GM12878 (cell line): ENCODE measurements at regions not wholly inside any gene's neighbourhood (a gene's known extent, or its start where the extent isn't known, plus 50 kb on each side); places are given as distances from the start of the nearest gene placed in this dataset.

Experiments used
- ATAC-seq: fragments of 200-7000 bp; cut with Tn5 transposase; 3 replicates; pipeline ENCODE4 v1.9.1; 2020; ENCODE audit warnings: mild to moderate bottlenecking, moderate library complexity
- BruUV-seq: library from RNA; stranded (reverse); fragments of 400-500 nt; replicated peaks from 2 replicates; lab custom pipeline; 2021; lab: Mats Ljungman, UMichigan
- CTCF ChIA-PET: fragments of 300-600 bp; sonication (Branson Sonifier 250); formaldehyde crosslinking; extraction: SDS; loops from one replicate; lab custom pipeline; 2021; ENCODE audit warnings: inconsistent platforms; lab: Yijun Ruan, JAX
- POLR2A ChIA-PET: fragments of 350-600 bp; formaldehyde crosslinking; extraction: SDS; loops from one replicate; lab custom pipeline; 2021; ENCODE audit warnings: inconsistent platforms; lab: Charles Lee
- RAD21 ChIA-PET: fragments of 300-600 bp; sonication (Branson Sonifier 250); formaldehyde crosslinking; loops from one replicate; lab custom pipeline; 2023; ENCODE audit warnings: antibody characterized with exemption; ENCODE audit not compliant: unreplicated experiment; lab: Charles Lee
- SMC1A ChIA-PET: fragments of 300-600 bp; sonication (Branson Sonifier 250); formaldehyde crosslinking; loops from one replicate; lab custom pipeline; 2023; ENCODE audit not compliant: unreplicated experiment, uncharacterized antibody; lab: Charles Lee
- DNase-seq: peaks from one replicate; pipeline ENCODE4 v3.0.0-alpha.2; 2011; ENCODE audit warnings: low read depth, low spot score
- FAIRE-seq: peaks from 3 replicates; lab custom pipeline; 2011; peaks lifted over from hg19 to GRCh38; lab: Jason Lieb, UNC
- H2AFZ ChIP-seq: 2 replicates; pipeline ENCODE4 v1.6.0; 2011; ENCODE audit warnings: low read depth, low read length, control low read depth; ENCODE audit not compliant: control insufficient read depth
- H3K27ac ChIP-seq: 2 replicates; pipeline ENCODE4 v1.5.1; 2011; ENCODE audit warnings: control low read depth; ENCODE audit not compliant: control insufficient read depth, insufficient read depth
- H3K27me3 ChIP-seq, 2 experiments: replicated peaks in 1 of 2; 2 replicates each; pipeline versions ENCODE4 v1.6.0 to v1.6.1; 2011; ENCODE audit warnings: low read length in 1 of 2; ENCODE audit not compliant: control insufficient read depth in 2 of 2, insufficient read depth in 2 of 2
- H3K36me3 ChIP-seq, 2 experiments: 2 replicates each; pipeline ENCODE4 v1.5.1; 2011; ENCODE audit warnings: low read length in 1 of 2; ENCODE audit not compliant: control insufficient read depth in 2 of 2, insufficient read depth in 2 of 2
- H3K4me1 ChIP-seq: 2 replicates; pipeline ENCODE4 v1.6.1; 2011; ENCODE audit warnings: mild to moderate bottlenecking, low read length, moderate library complexity, mixed read lengths; ENCODE audit not compliant: control insufficient read depth, insufficient read depth
- H3K4me2 ChIP-seq: 2 replicates; pipeline ENCODE4 v1.6.0; 2011; ENCODE audit warnings: control low read depth; ENCODE audit not compliant: control insufficient read depth, insufficient read depth
- H3K4me3 ChIP-seq: fragments of 200-600 bp; sonication (generic); 2 replicates; pipeline ENCODE4 v1.5.1; 2016
- H3K79me2 ChIP-seq: 2 replicates; pipeline ENCODE4 v1.6.0; 2011; ENCODE audit warnings: low read length; ENCODE audit not compliant: control insufficient read depth, insufficient read depth
- H3K9ac ChIP-seq: 2 replicates; pipeline ENCODE4 v1.8.0; 2011; ENCODE audit warnings: low read length, control low read depth, mixed read lengths; ENCODE audit not compliant: control insufficient read depth, insufficient read depth
- H3K9me3 ChIP-seq: replicated peaks from 3 replicates; pipeline ENCODE4 v1.5.1; 2011; ENCODE audit warnings: mild to moderate bottlenecking, low read length; ENCODE audit not compliant: control insufficient read depth, insufficient read depth
- H4K20me1 ChIP-seq: 2 replicates; pipeline ENCODE4 v1.6.0; 2011; ENCODE audit not compliant: control insufficient read depth, insufficient read depth
- CBFB ChIP-seq: IDR thresholded peaks from 2 replicates; pipeline ENCODE4 v1.6.1; 2016; ENCODE audit warnings: antibody characterized with exemption, low read depth
- CBX5 ChIP-seq: sonication (generic); IDR thresholded peaks from 2 replicates; pipeline ENCODE4 v1.6.1; 2016; ENCODE audit warnings: low read depth, moderate library complexity, mild to moderate bottlenecking, inconsistent platforms
- CHD2 ChIP-seq: IDR thresholded peaks from 2 replicates; pipeline ENCODE4 v1.6.1; 2011; ENCODE audit warnings: low read depth, low read length, improper control_type of control experiment, borderline replicate concordance
- DPF2 ChIP-seq: fragments of 450-650 bp; IDR thresholded peaks from 2 replicates; pipeline ENCODE4 v1.6.1; 2017; ENCODE audit warnings: mild to moderate bottlenecking
- EGR1 ChIP-seq, 2 experiments: IDR thresholded peaks; 1 replicate in 1 of 2; 2 replicates in 1 of 2; pipeline ENCODE4 v1.6.1; 2011 to 2012; ENCODE audit warnings: low read depth in 2 of 2, low read length in 2 of 2, borderline replicate concordance in 1 of 2, mild to moderate bottlenecking in 1 of 2, moderate library complexity in 1 of 2
- HDGF ChIP-seq: fragments of 450-650 bp; IDR thresholded peaks from 2 replicates; pipeline ENCODE4 v1.6.1; 2016; ENCODE audit warnings: antibody characterized with exemption
- IKZF1 ChIP-seq: fragments of 450-650 bp; conservative IDR thresholded peaks from 2 replicates; pipeline ENCODE4 v1.6.1; 2017; ENCODE audit warnings: antibody characterized with exemption, mild to moderate bottlenecking
- MTA2 ChIP-seq: fragments of 450-650 bp; IDR thresholded peaks from 2 replicates; pipeline ENCODE4 v1.6.1; 2016; ENCODE audit warnings: low read depth, mild to moderate bottlenecking, moderate library complexity
- NFYA ChIP-seq: IDR thresholded peaks from 2 replicates; pipeline ENCODE4 v1.6.1; 2011; ENCODE audit warnings: low read depth, mild to moderate bottlenecking, low read length, improper control_type of control experiment, borderline replicate concordance
- PML ChIP-seq: IDR thresholded peaks from 2 replicates; pipeline ENCODE4 v1.6.1; 2012; ENCODE audit warnings: low read length, inconsistent platforms
- RAD51 ChIP-seq: fragments of 450-650 bp; IDR thresholded peaks from 2 replicates; pipeline ENCODE4 v1.6.1; 2016; ENCODE audit warnings: moderate library complexity, mild to moderate bottlenecking, inconsistent platforms
- SIN3A ChIP-seq: IDR thresholded peaks from 2 replicates; pipeline ENCODE4 v1.6.1; 2012; ENCODE audit warnings: low read depth, low read length, improper control_type of control experiment
- SMAD1 ChIP-seq: fragments of 450-650 bp; IDR thresholded peaks from 2 replicates; pipeline ENCODE4 v1.6.1; 2018; ENCODE audit warnings: mild to moderate bottlenecking, low read depth; ENCODE audit not compliant: partially characterized antibody
- TCF7 ChIP-seq: IDR thresholded peaks from 2 replicates; pipeline ENCODE4 v1.6.1; 2014; ENCODE audit warnings: antibody characterized with exemption, borderline replicate concordance
- YY1 ChIP-seq: IDR thresholded peaks from 2 replicates; pipeline ENCODE4 v1.6.1; 2011; ENCODE audit warnings: low read depth, mild to moderate bottlenecking, low read length
- ZNF217 ChIP-seq: fragments of 450-650 bp; IDR thresholded peaks from 2 replicates; pipeline ENCODE4 v1.6.1; 2017; ENCODE audit warnings: antibody characterized with exemption, mild to moderate bottlenecking
- WGBS: methylation state at CpG from one replicate; pipeline ENCODE4 v1.1.6; 2016; ENCODE audit warnings: low lambda C conversion rate; ENCODE audit not compliant: insufficient replicate concordance, insufficient coverage; ENCODE audit errors: missing lambda C conversion rate; 5-methylcytosine and 5-hydroxymethylcytosine counted together
- in situ Hi-C: fragments of 300-500 bp; cut with MboI; formaldehyde crosslinking; loops from 9 replicates; pipeline ENCODE4 v1.14.3; 2018; ENCODE audit warnings: mixed read lengths
- intact Hi-C: fragments of 100-400 bp; cut with micrococcal nuclease; formaldehyde crosslinking; loops from one replicate; pipeline ENCODE4 v1.14.2; 2022; ENCODE audit not compliant: unreplicated experiment
- TF ChIP-seq, protein P1 (sequence below): fragments of 450-650 bp; IDR thresholded peaks from 2 replicates; pipeline ENCODE4 v1.6.1; 2017; ENCODE audit warnings: low read depth, mild to moderate bottlenecking, moderate library complexity
- TF ChIP-seq, protein P2 (sequence below): fragments of 450-650 bp; IDR thresholded peaks from 2 replicates; pipeline ENCODE4 v1.6.1; 2018; ENCODE audit warnings: borderline replicate concordance, mild to moderate bottlenecking; ENCODE audit not compliant: partially characterized antibody
- TF ChIP-seq, protein P3 (sequence below): IDR thresholded peaks from 2 replicates; pipeline ENCODE4 v1.6.1; 2012; ENCODE audit warnings: low read depth, low read length, improper control_type of control experiment
- TF ChIP-seq, protein P4 (sequence below): fragments of 450-650 bp; IDR thresholded peaks from 2 replicates; pipeline ENCODE4 v1.6.1; 2016; ENCODE audit warnings: mild to moderate bottlenecking

DNA sequence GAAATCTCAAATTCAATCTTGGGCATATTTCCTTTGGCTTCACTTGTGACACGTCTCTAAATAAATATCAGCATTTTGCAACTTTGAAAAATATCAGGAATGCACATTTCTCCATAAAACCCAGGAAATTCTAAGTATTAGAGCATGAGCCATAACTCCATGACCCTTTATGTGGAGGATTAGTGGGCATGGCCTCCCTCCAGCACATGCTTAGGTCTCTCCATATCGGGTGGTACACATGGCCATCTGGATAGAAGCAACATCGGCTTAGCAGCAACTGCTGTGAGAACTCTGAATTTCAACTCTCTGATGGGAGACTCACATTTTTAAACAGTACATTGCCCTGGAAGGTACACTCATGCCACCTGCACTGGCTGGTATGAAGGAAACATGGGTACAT, 73.7 kb upstream of the EGFLAM start:
- Histone ChIP-seq H3K4me1 (no peaks in the 10 kb centered on the region), H3K36me3 (no peaks in the 10 kb centered on the region), H3K4me2 (no peak overlapping the region), H4K20me1 (no peaks in the 10 kb centered on the region), H2AFZ (no peak overlapping the region), H3K4me3 (no peak overlapping the region), H3K27me3 (peaks cover 0 to 3% of the 10 kb centered on the region in 2 experiments; a peak in 1 of 4 replicates), H3K9me3 (no peaks in the 10 kb centered on the region), H3K9ac (no peak overlapping the region), H3K27ac (no peak overlapping the region), H3K79me2 (no peaks in the 10 kb centered on the region)
- WGBS: 21% methylated on average over 3 of the region's 3 CpGs
- ChIA-PET SMC1A (no interaction called here), CTCF (no interaction called here), POLR2A (no interaction called here)
- in situ Hi-C loops (no loop called here), intact Hi-C loops (no loop called here)
- no peak for DNase-seq
- BruUV-seq: no TSS peak
- FAIRE-seq: no peak
- ATAC-seq: no peak
- TF ChIP-seq, protein P1, sequence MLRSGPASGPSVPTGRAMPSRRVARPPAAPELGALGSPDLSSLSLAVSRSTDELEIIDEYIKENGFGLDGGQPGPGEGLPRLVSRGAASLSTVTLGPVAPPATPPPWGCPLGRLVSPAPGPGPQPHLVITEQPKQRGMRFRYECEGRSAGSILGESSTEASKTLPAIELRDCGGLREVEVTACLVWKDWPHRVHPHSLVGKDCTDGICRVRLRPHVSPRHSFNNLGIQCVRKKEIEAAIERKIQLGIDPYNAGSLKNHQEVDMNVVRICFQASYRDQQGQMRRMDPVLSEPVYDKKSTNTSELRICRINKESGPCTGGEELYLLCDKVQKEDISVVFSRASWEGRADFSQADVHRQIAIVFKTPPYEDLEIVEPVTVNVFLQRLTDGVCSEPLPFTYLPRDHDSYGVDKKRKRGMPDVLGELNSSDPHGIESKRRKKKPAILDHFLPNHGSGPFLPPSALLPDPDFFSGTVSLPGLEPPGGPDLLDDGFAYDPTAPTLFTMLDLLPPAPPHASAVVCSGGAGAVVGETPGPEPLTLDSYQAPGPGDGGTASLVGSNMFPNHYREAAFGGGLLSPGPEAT: no peak
- TF ChIP-seq SIN3A (no peak), YY1 (no peak), CBX5 (no peak), ZNF217 (no peak), SMAD1 (no peak), CHD2 (no peak), IKZF1 (no peak), TCF7 (no peak), HDGF (no peak), NFYA (no peak), RAD51 (no peak), DPF2 (no peak), EGR1 (IDR thresholded peaks at IDR 0.05; ENCODE audit: borderline replicate concordance in 1 of 2, low read depth in 2 of 2, low read length in 2 of 2) (no peak), CBFB (no peak), PML (no peak), MTA2 (no peak)
- TF ChIP-seq, protein P2, sequence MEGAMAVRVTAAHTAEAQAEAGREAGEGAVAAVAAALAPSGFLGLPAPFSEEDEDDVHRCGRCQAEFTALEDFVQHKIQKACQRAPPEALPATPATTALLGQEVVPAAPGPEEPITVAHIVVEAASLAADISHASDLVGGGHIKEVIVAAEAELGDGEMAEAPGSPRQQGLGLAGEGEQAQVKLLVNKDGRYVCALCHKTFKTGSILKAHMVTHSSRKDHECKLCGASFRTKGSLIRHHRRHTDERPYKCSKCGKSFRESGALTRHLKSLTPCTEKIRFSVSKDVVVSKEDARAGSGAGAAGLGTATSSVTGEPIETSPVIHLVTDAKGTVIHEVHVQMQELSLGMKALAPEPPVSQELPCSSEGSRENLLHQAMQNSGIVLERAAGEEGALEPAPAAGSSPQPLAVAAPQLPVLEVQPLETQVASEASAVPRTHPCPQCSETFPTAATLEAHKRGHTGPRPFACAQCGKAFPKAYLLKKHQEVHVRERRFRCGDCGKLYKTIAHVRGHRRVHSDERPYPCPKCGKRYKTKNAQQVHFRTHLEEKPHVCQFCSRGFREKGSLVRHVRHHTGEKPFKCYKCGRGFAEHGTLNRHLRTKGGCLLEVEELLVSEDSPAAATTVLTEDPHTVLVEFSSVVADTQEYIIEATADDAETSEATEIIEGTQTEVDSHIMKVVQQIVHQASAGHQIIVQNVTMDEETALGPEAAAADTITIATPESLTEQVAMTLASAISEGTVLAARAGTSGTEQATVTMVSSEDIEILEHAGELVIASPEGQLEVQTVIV: no peak
- TF ChIP-seq, protein P3, sequence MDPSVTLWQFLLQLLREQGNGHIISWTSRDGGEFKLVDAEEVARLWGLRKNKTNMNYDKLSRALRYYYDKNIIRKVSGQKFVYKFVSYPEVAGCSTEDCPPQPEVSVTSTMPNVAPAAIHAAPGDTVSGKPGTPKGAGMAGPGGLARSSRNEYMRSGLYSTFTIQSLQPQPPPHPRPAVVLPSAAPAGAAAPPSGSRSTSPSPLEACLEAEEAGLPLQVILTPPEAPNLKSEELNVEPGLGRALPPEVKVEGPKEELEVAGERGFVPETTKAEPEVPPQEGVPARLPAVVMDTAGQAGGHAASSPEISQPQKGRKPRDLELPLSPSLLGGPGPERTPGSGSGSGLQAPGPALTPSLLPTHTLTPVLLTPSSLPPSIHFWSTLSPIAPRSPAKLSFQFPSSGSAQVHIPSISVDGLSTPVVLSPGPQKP: no peak
- TF ChIP-seq, protein P4, sequence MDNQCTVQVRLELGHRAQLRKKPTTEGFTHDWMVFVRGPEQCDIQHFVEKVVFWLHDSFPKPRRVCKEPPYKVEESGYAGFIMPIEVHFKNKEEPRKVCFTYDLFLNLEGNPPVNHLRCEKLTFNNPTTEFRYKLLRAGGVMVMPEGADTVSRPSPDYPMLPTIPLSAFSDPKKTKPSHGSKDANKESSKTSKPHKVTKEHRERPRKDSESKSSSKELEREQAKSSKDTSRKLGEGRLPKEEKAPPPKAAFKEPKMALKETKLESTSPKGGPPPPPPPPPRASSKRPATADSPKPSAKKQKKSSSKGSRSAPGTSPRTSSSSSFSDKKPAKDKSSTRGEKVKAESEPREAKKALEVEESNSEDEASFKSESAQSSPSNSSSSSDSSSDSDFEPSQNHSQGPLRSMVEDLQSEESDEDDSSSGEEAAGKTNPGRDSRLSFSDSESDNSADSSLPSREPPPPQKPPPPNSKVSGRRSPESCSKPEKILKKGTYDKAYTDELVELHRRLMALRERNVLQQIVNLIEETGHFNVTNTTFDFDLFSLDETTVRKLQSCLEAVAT: no peak
- TF ChIP-seq, all 136 proteins: peak for 0
- RAD21 ChIA-PET: no interaction called here
